Spleen (tissue), 11 donors: ENCODE measurements at regions not wholly inside any gene's neighbourhood (a gene's known extent, or its start where the extent isn't known, plus 50 kb on each side); places are given as distances from the start of the nearest gene placed in this dataset.
"Not testable (repeated sequence)": the region's sequence is repeated elsewhere in the genome, so short reads cannot be mapped to it uniquely, and the experiment has no call there.

Experiments
- DNase-seq: peaks from one replicate; pipeline ENCODE4 v3.0.0-alpha.2; 2020
- H3K27ac ChIP-seq, 8 donors: fragments of 200-600 bp; sonication (generic) in 7 of 8; 1 replicate in 4 of 8; 2 replicates in 4 of 8; pipeline versions ENCODE4 v1.5.0 to v1.8.0; 2016 to 2021; ENCODE audit warnings: inconsistent platforms in 4 of 8, mild to moderate bottlenecking in 4 of 8, moderate library complexity in 1 of 8
- H3K27me3 ChIP-seq, 7 donors: fragments of 200-600 bp; sonication (generic) in 6 of 7; replicated peaks in 1 of 7; 1 replicate in 4 of 7; 2 replicates in 3 of 7; pipeline versions ENCODE4 v1.5.0 to v1.8.0; 2016 to 2021; ENCODE audit warnings: inconsistent platforms in 3 of 7, mild to moderate bottlenecking in 1 of 7
- H3K36me3 ChIP-seq, 6 donors: fragments of 200-600 bp; sonication (generic) in 5 of 6; 1 replicate in 4 of 6; 2 replicates in 2 of 6; pipeline versions ENCODE4 v1.5.0 to v1.8.0; 2016 to 2021; ENCODE audit warnings: inconsistent platforms in 2 of 6
- H3K4me1 ChIP-seq, 6 donors: fragments of 200-600 bp; sonication (generic) in 5 of 6; 1 replicate in 3 of 6; 2 replicates in 3 of 6; pipeline versions ENCODE4 v1.5.0 to v1.8.0; 2016 to 2021; ENCODE audit warnings: inconsistent platforms in 3 of 6
- H3K4me3 ChIP-seq, 8 donors: fragments of 200-600 bp; sonication (generic) in 7 of 8; 1 replicate in 4 of 8; 2 replicates in 4 of 8; pipeline versions ENCODE4 v1.5.0 to v1.8.0; 2016 to 2021; ENCODE audit warnings: inconsistent platforms in 4 of 8, mild to moderate bottlenecking in 4 of 8, moderate library complexity in 2 of 8
- H3K9me3 ChIP-seq, 8 donors: fragments of 200-600 bp; sonication (generic) in 7 of 8; 1 replicate in 4 of 8; 2 replicates in 4 of 8; pipeline versions ENCODE4 v1.5.0 to v1.8.0; 2016 to 2021; ENCODE audit warnings: inconsistent platforms in 4 of 8
- CTCF ChIP-seq, 11 experiments: fragments of 200-600 bp in 7 of 11; fragments of 450-650 bp in 4 of 11; sonication (generic) in 4 of 11; IDR thresholded peaks in 8 of 11; conservative IDR thresholded peaks in 3 of 11; 1 replicate in 7 of 11; 2 replicates in 4 of 11; pipeline versions ENCODE4 v1.4.0 to v1.8.0; 2016 to 2021; ENCODE audit warnings: antibody characterized with exemption in 11 of 11, inconsistent platforms in 4 of 11, mild to moderate bottlenecking in 1 of 11
- POLR2A ChIP-seq, 3 donors: fragments of 450-650 bp; IDR thresholded peaks; one replicate each; pipeline ENCODE4 v1.5.1; 2017; ENCODE audit warnings: antibody characterized with exemption in 3 of 3, mild to moderate bottlenecking in 1 of 3
- POLR2AphosphoS5 ChIP-seq, 3 donors: sonication (generic); formaldehyde crosslinking; IDR thresholded peaks; one replicate each; pipeline ENCODE4 v1.5.1; 2017; ENCODE audit warnings: antibody characterized with exemption in 3 of 3
- WGBS, 5 donors: extraction: QIAGEN DNeasy Blood & Tissue Kit in 3 of 5; methylation state at CpG; one replicate each; pipeline versions ENCODE4 v1.1.5 to v1.1.7; 2013 to 2018; 5-methylcytosine and 5-hydroxymethylcytosine counted together
- intact Hi-C: fragments of 100-400 bp; cut with DNase I; formaldehyde crosslinking; loops from one replicate; pipeline ENCODE4 v1.15.0; 2023; ENCODE audit warnings: low total_unique reads
- donor health status: healthy with polysubstance abuse.
- donor health status: DM: no; HTN: no; CAD: no; lungs with moderate emphysema.
- donor health status: DM: no; HTN: no; CAD: no.
- donor health status: Bipolar disorder and iron deficiency.
- donor health status: healthy.
- donor health status: DM: no; HTN: no; CAD: no.
- donor health status: DM: yes; HTN: yes; CAD: no.

- intact Hi-C loops, result no loop called here
- no peaks in the 10 kb centered on the region for H3K27me3 ChIP-seq
- 59 to 68% (median 66%) methylated on average over 1 of the region's 1 CpG for WGBS, 5 donors
- no peaks in the 10 kb centered on the region for H3K36me3 ChIP-seq
- no peaks in the 10 kb centered on the region for H3K9me3 ChIP-seq
- H3K4me1 ChIP-seq, result no peaks in the 10 kb centered on the region
- no peak for DNase-seq
- H3K27ac ChIP-seq, result no peak overlapping the region
- H3K4me3 ChIP-seq, result no peak overlapping the region
- TF ChIP-seq CTCF (IDR thresholded peaks at IDR 0.05 in 8 of 11, conservative IDR thresholded peaks at IDR 0.05 in 3 of 11) (no peak), POLR2AphosphoS5 (IDR thresholded peaks at IDR 0.05) (no peak), POLR2A (IDR thresholded peaks at IDR 0.05) (no peak)
These were observed 163.8 kb upstream of the SLC16A7 start for GRCh38 chr12:59432057-59432456.

GRCh38 chr12:59431266-59431665, 164.6 kb upstream of the SLC16A7 start:
- H3K9me3 ChIP-seq, result no peaks in the 10 kb centered on the region
- H3K27ac ChIP-seq, result no peak overlapping the region
- no peaks in the 10 kb centered on the region for H3K27me3 ChIP-seq
- H3K4me1 ChIP-seq, result no peaks in the 10 kb centered on the region
- no peak overlapping the region for H3K4me3 ChIP-seq
- no peak for DNase-seq
- intact Hi-C loops, result no loop called here
- H3K36me3 ChIP-seq, result no peaks in the 10 kb centered on the region
- TF ChIP-seq POLR2A (IDR thresholded peaks at IDR 0.05) (no peak), CTCF (IDR thresholded peaks at IDR 0.05 in 8 of 11, conservative IDR thresholded peaks at IDR 0.05 in 3 of 11) (peak in 2 of 11 experiments; percentile 5 to 29)
- WGBS, 5 donors, result 55 to 77% (median 66%) methylated on average over 4 of the region's 4 CpGs

- Histone ChIP-seq H3K9me3 (no peaks in the 10 kb centered on the region), H3K4me3 (no peak overlapping the region), H3K4me1 (no peaks in the 10 kb centered on the region), H3K27ac (no peak overlapping the region), H3K36me3 (no peaks in the 10 kb centered on the region), H3K27me3 (no peaks in the 10 kb centered on the region)
- TF ChIP-seq CTCF (IDR thresholded peaks at IDR 0.05 in 8 of 11, conservative IDR thresholded peaks at IDR 0.05 in 3 of 11) (no peak), POLR2A (IDR thresholded peaks at IDR 0.05) (no peak), POLR2AphosphoS5 (IDR thresholded peaks at IDR 0.05) (no peak)
- intact Hi-C loops, result no loop called here
- 85 to 90% (median 86%) methylated on average over 1 of the region's 1 CpG for WGBS, 5 donors
- no peak for DNase-seq
These were observed 166.1 kb upstream of the SLC16A7 start for GRCh38 chr12:59429766-59430165.

GRCh38 chr12:59425798-59426197, 170.0 kb upstream of the SLC16A7 start:
- WGBS, 5 donors, result 77 to 89% (median 82%) methylated on average over 3 of the region's 3 CpGs
- Histone ChIP-seq H3K27ac (no peak overlapping the region), H3K4me3 (no peak overlapping the region), H3K4me1 (no peaks in the 10 kb centered on the region), H3K27me3 (no peaks in the 10 kb centered on the region), H3K9me3 (no peaks in the 10 kb centered on the region), H3K36me3 (no peaks in the 10 kb centered on the region)
- TF ChIP-seq CTCF (IDR thresholded peaks at IDR 0.05 in 8 of 11, conservative IDR thresholded peaks at IDR 0.05 in 3 of 11) (no peak), POLR2AphosphoS5 (IDR thresholded peaks at IDR 0.05) (no peak), POLR2A (IDR thresholded peaks at IDR 0.05) (no peak)
- no peak for DNase-seq
- intact Hi-C loops, result no loop called here

GRCh38 chr12:59424666-59425065, 171.2 kb upstream of the SLC16A7 start:
- H3K4me1 ChIP-seq, H3K9me3 ChIP-seq, H3K36me3 ChIP-seq, DNase-seq, H3K4me3 ChIP-seq, H3K27ac ChIP-seq, H3K27me3 ChIP-seq, intact Hi-C loops: not testable (repeated sequence)
- WGBS, 5 donors, result 85 to 92% (median 91%) methylated on average over 3 of the region's 3 CpGs
